Transverse colon (tissue), 4 donors: ENCODE measurements at regions not wholly inside any gene's neighbourhood (a gene's known extent, or its start where the extent isn't known, plus 50 kb on each side); places are given as distances from the start of the nearest gene placed in this dataset.

ENCODE experiments used
- DNase-seq: peaks from one replicate; pipeline ENCODE4 v3.0.0-alpha.2; 2019
- H3K27ac ChIP-seq, 4 donors: fragments of 200-600 bp; sonication (generic); 2 replicates each; pipeline ENCODE4 v1.5.1; 2016 to 2018; ENCODE audit warnings: inconsistent platforms in 4 of 4
- H3K27me3 ChIP-seq: fragments of 200-600 bp; sonication (generic); 2 replicates; pipeline ENCODE4 v1.5.1; 2017; ENCODE audit warnings: inconsistent platforms
- H3K36me3 ChIP-seq, 4 donors: fragments of 200-600 bp; sonication (generic); 2 replicates each; pipeline ENCODE4 v1.5.1; 2017 to 2019; ENCODE audit warnings: inconsistent platforms in 4 of 4
- H3K4me1 ChIP-seq, 4 donors: fragments of 200-600 bp; sonication (generic); 2 replicates each; pipeline ENCODE4 v1.5.1; 2017 to 2020; ENCODE audit warnings: inconsistent platforms in 4 of 4
- H3K4me3 ChIP-seq, 4 donors: fragments of 200-600 bp; sonication (generic); 1 replicate in 1 of 4; 2 replicates in 3 of 4; pipeline versions ENCODE4 v1.5.1 to v1.6.1; 2017 to 2019; ENCODE audit warnings: inconsistent platforms in 4 of 4
- H3K9me3 ChIP-seq, 2 donors: fragments of 200-600 bp; sonication (generic); 2 replicates each; pipeline ENCODE4 v1.5.1; 2017 to 2019; ENCODE audit warnings: inconsistent platforms in 2 of 2
- EP300 ChIP-seq: sonication (generic); formaldehyde crosslinking; IDR thresholded peaks from one replicate; pipeline ENCODE4 v1.6.1; 2017; ENCODE audit warnings: antibody characterized with exemption, low read depth
- POLR2A ChIP-seq: fragments of 450-650 bp; IDR thresholded peaks from one replicate; pipeline ENCODE4 v1.6.1; 2016; ENCODE audit warnings: antibody characterized with exemption, mild to moderate bottlenecking, moderate library complexity
- POLR2AphosphoS5 ChIP-seq, 3 donors: sonication (generic); formaldehyde crosslinking; IDR thresholded peaks; one replicate each; pipeline ENCODE4 v1.6.1; 2016; ENCODE audit warnings: antibody characterized with exemption in 3 of 3
- WGBS, 2 donors: methylation state at CpG; one replicate each; pipeline ENCODE4 v1.1.5; 2018; ENCODE audit warnings: low coverage in 1 of 2; 5-methylcytosine and 5-hydroxymethylcytosine counted together
- in situ Hi-C, 4 donors: fragments of 200-750 bp; cut with MboI; loops; one replicate each; pipeline versions ENCODE4 v1.15.0 to v1.15.1; 2017; ENCODE audit warnings: low sequenced_read_pairs in 3 of 4, low pct_ligation_motif_present in 1 of 4, low pct_unique_long_range_greater_than_20kb in 1 of 4
- intact Hi-C: fragments of 100-400 bp; cut with DNase I; formaldehyde crosslinking; loops from one replicate; pipeline ENCODE4 v1.15.1; 2023; ENCODE audit warnings: low total_unique reads
- TF ChIP-seq, protein P1 (sequence below), 5 experiments: fragments of 200-600 bp in 3 of 5; fragments of 450-650 bp in 2 of 5; sonication (generic) in 3 of 5; IDR thresholded peaks; 1 replicate in 2 of 5; 2 replicates in 3 of 5; pipeline ENCODE4 v1.5.1; 2016 to 2017; ENCODE audit warnings: antibody characterized with exemption in 5 of 5, inconsistent platforms in 3 of 5, mild to moderate bottlenecking in 2 of 5, moderate library complexity in 1 of 5

GRCh38 chr6:10060004-10060403 is 354.9 kb downstream of the TFAP2A start:
- no peak for DNase-seq
- WGBS, 2 donors = 52 to 58% methylated on average over 2 of the region's 2 CpGs
- in situ Hi-C loops = no loop called here

GRCh38 chr6:10054672-10055071 is 360.2 kb downstream of the TFAP2A start:
- intact Hi-C loops = no loop called here
- TF ChIP-seq EP300 = no peak
- no peak for TF ChIP-seq POLR2A
- TF ChIP-seq, protein P1, sequence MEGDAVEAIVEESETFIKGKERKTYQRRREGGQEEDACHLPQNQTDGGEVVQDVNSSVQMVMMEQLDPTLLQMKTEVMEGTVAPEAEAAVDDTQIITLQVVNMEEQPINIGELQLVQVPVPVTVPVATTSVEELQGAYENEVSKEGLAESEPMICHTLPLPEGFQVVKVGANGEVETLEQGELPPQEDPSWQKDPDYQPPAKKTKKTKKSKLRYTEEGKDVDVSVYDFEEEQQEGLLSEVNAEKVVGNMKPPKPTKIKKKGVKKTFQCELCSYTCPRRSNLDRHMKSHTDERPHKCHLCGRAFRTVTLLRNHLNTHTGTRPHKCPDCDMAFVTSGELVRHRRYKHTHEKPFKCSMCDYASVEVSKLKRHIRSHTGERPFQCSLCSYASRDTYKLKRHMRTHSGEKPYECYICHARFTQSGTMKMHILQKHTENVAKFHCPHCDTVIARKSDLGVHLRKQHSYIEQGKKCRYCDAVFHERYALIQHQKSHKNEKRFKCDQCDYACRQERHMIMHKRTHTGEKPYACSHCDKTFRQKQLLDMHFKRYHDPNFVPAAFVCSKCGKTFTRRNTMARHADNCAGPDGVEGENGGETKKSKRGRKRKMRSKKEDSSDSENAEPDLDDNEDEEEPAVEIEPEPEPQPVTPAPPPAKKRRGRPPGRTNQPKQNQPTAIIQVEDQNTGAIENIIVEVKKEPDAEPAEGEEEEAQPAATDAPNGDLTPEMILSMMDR (IDR thresholded peaks at IDR 0.05) = no peak
- TF ChIP-seq POLR2AphosphoS5 (IDR thresholded peaks at IDR 0.05) = no peak

More at GRCh38 chr6:10060004-10060403, 354.9 kb downstream of the TFAP2A start:
- H3K36me3 ChIP-seq = no peaks in the 10 kb centered on the region
- intact Hi-C loops = no loop called here
- H3K27me3 ChIP-seq = peaks cover 5% of the 10 kb centered on the region
- TF ChIP-seq POLR2A = no peak
- TF ChIP-seq EP300 = no peak
- TF ChIP-seq, protein P1 (IDR thresholded peaks at IDR 0.05) = no peak
- TF ChIP-seq POLR2AphosphoS5 (IDR thresholded peaks at IDR 0.05) = no peak
- H3K27ac ChIP-seq = no peak overlapping the region
- H3K4me1 ChIP-seq = no peaks in the 10 kb centered on the region
- H3K9me3 ChIP-seq = no peaks in the 10 kb centered on the region
- H3K4me3 ChIP-seq = no peak overlapping the region

DNA sequence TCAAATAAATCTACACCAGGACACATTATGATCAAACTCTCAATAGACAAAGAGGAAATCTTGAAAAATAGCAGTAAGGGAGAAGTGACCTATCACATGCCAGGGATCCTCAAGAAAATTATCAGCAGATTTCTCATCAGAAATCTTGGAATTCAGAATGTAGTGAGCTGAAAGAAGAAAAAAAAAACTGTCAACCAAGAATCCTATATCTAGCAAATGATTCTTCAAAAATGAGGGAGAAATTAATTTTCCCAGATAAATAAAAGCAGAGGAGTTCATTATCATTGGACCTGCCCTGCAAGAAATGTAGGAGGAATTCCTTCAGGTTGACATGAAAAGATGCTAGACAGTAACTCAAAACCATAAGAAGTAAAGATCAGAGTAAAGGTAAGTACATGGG is 363.6 kb downstream of the TFAP2A start:
- TF ChIP-seq EP300 (no peak), POLR2AphosphoS5 (IDR thresholded peaks at IDR 0.05) (no peak), POLR2A (no peak)
- TF ChIP-seq, protein P1 (IDR thresholded peaks at IDR 0.05) = no peak
- intact Hi-C loops = no loop called here
- Histone ChIP-seq H3K27ac (no peak overlapping the region), H3K4me3 (no peak overlapping the region), H3K9me3 (no peaks in the 10 kb centered on the region), H3K36me3 (no peaks in the 10 kb centered on the region), H3K4me1 (no peaks in the 10 kb centered on the region), H3K27me3 (no peaks in the 10 kb centered on the region)
- in situ Hi-C loops = no loop called here
- no peak for DNase-seq

More at GRCh38 chr6:10054672-10055071, 360.2 kb downstream of the TFAP2A start:
- H3K27ac ChIP-seq = no peak overlapping the region
- H3K4me3 ChIP-seq = no peak overlapping the region
- no peaks in the 10 kb centered on the region for H3K4me1 ChIP-seq
- H3K27me3 ChIP-seq = no peaks in the 10 kb centered on the region
- in situ Hi-C loops = no loop called here
- no peaks in the 10 kb centered on the region for H3K36me3 ChIP-seq
- DNase-seq = no peak
- no peaks in the 10 kb centered on the region for H3K9me3 ChIP-seq

GRCh38 chr6:10048370-10049297 is 366.2 kb downstream of the TFAP2A start:
- DNase-seq = no peak
- H3K36me3 ChIP-seq = no peaks in the 10 kb centered on the region
- TF ChIP-seq EP300 (no peak), POLR2A (no peak), POLR2AphosphoS5 (IDR thresholded peaks at IDR 0.05) (no peak)
- TF ChIP-seq, protein P1 (IDR thresholded peaks at IDR 0.05) = no peak
- no peaks in the 10 kb centered on the region for H3K27me3 ChIP-seq
- no peak overlapping the region for H3K4me3 ChIP-seq
- no peaks in the 10 kb centered on the region for H3K9me3 ChIP-seq
- intact Hi-C loops = no loop called here
- WGBS, 2 donors = 31 to 47% methylated on average over 4 to 6 of the region's 6 CpGs
- in situ Hi-C loops = loop anchor here in 1 of 4 donors (25.0 kb wide), 1 partner anchor 364 kb away; the partner anchor contains the start of gene TFAP2A
- H3K27ac ChIP-seq = no peak overlapping the region
- no peaks in the 10 kb centered on the region for H3K4me1 ChIP-seq
